Brain microvascular endothelial cell (primary cell): ENCODE measurements at regions not wholly inside any gene's neighbourhood (a gene's known extent, or its start where the extent isn't known, plus 50 kb on each side); places are given as distances from the start of the nearest gene placed in this dataset.

Experiments
- DNase-seq: peaks from one replicate; pipeline ENCODE4 v3.0.0-alpha.2; 2020
- H3K27ac ChIP-seq: fragments of 250-450 bp; sonication (Bioruptor Pico); 2 replicates; pipeline ENCODE4 v1.5.1; 2020; ENCODE audit warnings: mild to moderate bottlenecking, moderate library complexity
- H3K27me3 ChIP-seq: fragments of 250-450 bp; sonication (Bioruptor Pico); replicated peaks from 2 replicates; pipeline ENCODE4 v1.5.1; 2020; ENCODE audit warnings: mild to moderate bottlenecking
- H3K36me3 ChIP-seq: fragments of 250-450 bp; sonication (Bioruptor Pico); replicated peaks from 2 replicates; pipeline ENCODE4 v1.5.1; 2020; ENCODE audit warnings: mild to moderate bottlenecking
- H3K4me3 ChIP-seq: 2 replicates; pipeline ENCODE4 v1.5.1; 2011; ENCODE audit warnings: low read depth, mild to moderate bottlenecking, control low read depth, low read length, moderate library complexity
- CTCF ChIP-seq: IDR thresholded peaks from 2 replicates; pipeline ENCODE4 v1.5.1; 2011; ENCODE audit warnings: low read depth, mild to moderate bottlenecking, moderate library complexity, low read length, control low read depth, inconsistent platforms; ENCODE audit errors: missing control alignments
- in situ Hi-C: cut with HindIII; loops from 2 replicates; pipeline ENCODE4 v1.10.0; 2017; ENCODE audit warnings: low sequenced_read_pairs, low pct_ligation_motif_present

GRCh38 chr22:25483931-25484330 lies 80.5 kb upstream of the GRK3 start:
- no peak for DNase-seq

GRCh38 chr22:25484521-25485315 lies 79.8 kb upstream of the GRK3 start:
- no peak overlapping the region for H3K4me3 ChIP-seq
- H3K36me3 ChIP-seq = no peaks in the 10 kb centered on the region
- DNase-seq = no peak
- in situ Hi-C loops = no loop called here
- H3K27me3 ChIP-seq = peaks cover 8% of the 10 kb centered on the region
- TF ChIP-seq CTCF = no peak
- no peak overlapping the region for H3K27ac ChIP-seq

More at GRCh38 chr22:25483931-25484330, 80.5 kb upstream of the GRK3 start:
- Histone ChIP-seq H3K27ac (no peak overlapping the region), H3K36me3 (no peaks in the 10 kb centered on the region), H3K4me3 (no peak overlapping the region), H3K27me3 (peaks cover under 1% of the 10 kb centered on the region)
- no peak for TF ChIP-seq CTCF
- in situ Hi-C loops = no loop called here

GRCh38 chr22:25485626-25486545 lies 78.6 kb upstream of the GRK3 start:
- no peak for TF ChIP-seq CTCF
- Histone ChIP-seq H3K27me3 (peaks cover 20% of the 10 kb centered on the region), H3K27ac (no peak overlapping the region), H3K36me3 (no peaks in the 10 kb centered on the region), H3K4me3 (no peak overlapping the region)
- in situ Hi-C loops = no loop called here
- DNase-seq = no peak

- H3K27me3 ChIP-seq = peaks cover 26% of the 10 kb centered on the region
- no peak overlapping the region for H3K4me3 ChIP-seq
- in situ Hi-C loops = no loop called here
- DNase-seq = no peak
- no peaks in the 10 kb centered on the region for H3K36me3 ChIP-seq
- TF ChIP-seq CTCF = no peak
- H3K27ac ChIP-seq = no peak overlapping the region
These were observed 77.0 kb upstream of the GRK3 start for GRCh38 chr22:25487508-25487907.

GRCh38 chr22:25488244-25489020 lies 76.0 kb upstream of the GRK3 start:
- H3K27me3 ChIP-seq = peaks cover 35% of the 10 kb centered on the region
- H3K4me3 ChIP-seq = no peak overlapping the region
- TF ChIP-seq CTCF = no peak
- DNase-seq = peak; percentile 93
- in situ Hi-C loops = no loop called here
- no peaks in the 10 kb centered on the region for H3K36me3 ChIP-seq
- H3K27ac ChIP-seq = no peak overlapping the region
